ENCODE measurements at regions not wholly inside any gene's neighbourhood (a gene's known extent, or its start where the extent isn't known, plus 50 kb on each side); places are given as distances from the start of the nearest gene placed in this dataset.
A peak's percentile ranks its signal among the peaks of the same experiment; 100 is the strongest.
"Not testable (repeated sequence)": the region's sequence is repeated elsewhere in the genome, so short reads cannot be mapped to it uniquely, and the experiment has no call there.

DNA sequence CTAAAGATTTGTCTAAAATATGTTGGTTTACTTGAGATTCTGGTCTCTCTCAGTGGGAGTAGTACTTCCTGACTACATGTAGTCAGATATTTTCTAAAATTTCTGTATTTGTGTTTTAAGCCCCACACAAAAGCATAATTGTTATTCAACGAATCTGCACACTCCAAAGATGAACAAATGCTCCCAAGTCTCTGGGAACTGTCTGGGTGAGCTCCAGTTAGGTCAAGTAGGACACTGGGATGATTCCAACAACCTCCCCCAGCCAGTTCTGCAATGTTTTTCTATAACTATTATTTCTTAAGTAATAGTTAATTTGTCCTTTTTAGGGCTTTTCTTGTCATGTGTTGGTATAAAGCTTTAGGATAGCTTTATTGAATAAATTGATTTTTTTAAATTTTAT is 174.6 kb downstream of the FAM174A start:
- Histone ChIP-seq H3K27me3 (ENCODE audit: insufficient read depth, low read length) (no peaks in the 10 kb centered on the region), H3K4me3 (ENCODE audit: low read length) (no peak overlapping the region), H2AFZ (ENCODE audit: low read depth, low read length) (no peak overlapping the region), H3K36me3 (ENCODE audit: insufficient read depth, low read length) (no peaks in the 10 kb centered on the region), H3K4me1 (ENCODE audit: insufficient read depth, low read length) (no peaks in the 10 kb centered on the region), H3K9me3 (ENCODE audit: low read length) (no peaks in the 10 kb centered on the region)

DNA sequence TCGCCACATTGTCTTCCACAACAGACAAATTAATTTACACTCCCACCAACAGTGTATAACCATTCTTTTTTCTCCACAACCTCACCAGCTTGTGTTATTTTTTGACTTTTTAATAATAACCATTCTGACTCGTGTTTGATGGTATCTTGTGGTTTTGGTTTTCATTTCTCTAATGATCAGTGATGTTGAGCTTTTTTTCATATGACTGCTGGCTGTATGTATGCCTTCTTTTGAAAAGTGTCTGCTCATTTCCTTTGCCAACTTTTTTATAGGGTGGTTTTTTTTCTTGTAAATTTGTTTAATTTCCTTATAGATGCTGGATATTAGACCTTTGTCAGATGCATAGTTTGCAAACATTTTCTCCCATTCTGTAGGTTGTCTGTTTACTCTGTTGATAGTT is 179.6 kb downstream of the FAM174A start:
- H3K27me3 ChIP-seq (ENCODE audit: insufficient read depth, low read length); H3K9me3 ChIP-seq (ENCODE audit: low read length); H3K36me3 ChIP-seq (ENCODE audit: insufficient read depth, low read length); H3K4me3 ChIP-seq (ENCODE audit: low read length); H2AFZ ChIP-seq (ENCODE audit: low read depth, low read length); H3K4me1 ChIP-seq (ENCODE audit: insufficient read depth, low read length): not testable (repeated sequence)

DNA sequence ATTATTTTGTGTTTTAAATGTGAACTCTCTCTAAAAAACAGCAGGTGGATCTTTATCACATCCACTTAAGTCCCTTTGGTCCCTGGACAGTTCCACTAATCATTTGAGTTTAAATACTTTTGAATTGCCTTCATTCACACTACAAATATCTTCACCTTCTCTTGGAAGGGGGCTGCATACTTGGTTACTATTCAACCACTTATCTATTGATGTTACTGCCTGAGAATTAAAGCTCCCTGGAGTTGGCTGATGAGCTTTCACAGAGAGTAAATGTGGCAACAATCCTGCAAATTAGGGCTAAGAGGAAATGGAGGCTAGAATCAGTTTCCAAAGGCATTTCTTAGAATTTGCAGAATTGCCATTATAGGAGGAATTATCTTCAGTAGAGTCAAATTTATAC is 180.4 kb downstream of the ST8SIA4 start:
- Histone ChIP-seq H3K4me3 (ENCODE audit: low read length) (no peak overlapping the region), H3K36me3 (ENCODE audit: insufficient read depth, low read length) (no peaks in the 10 kb centered on the region), H3K4me1 (ENCODE audit: insufficient read depth, low read length) (peaks cover 15% of the 10 kb centered on the region)

DNA sequence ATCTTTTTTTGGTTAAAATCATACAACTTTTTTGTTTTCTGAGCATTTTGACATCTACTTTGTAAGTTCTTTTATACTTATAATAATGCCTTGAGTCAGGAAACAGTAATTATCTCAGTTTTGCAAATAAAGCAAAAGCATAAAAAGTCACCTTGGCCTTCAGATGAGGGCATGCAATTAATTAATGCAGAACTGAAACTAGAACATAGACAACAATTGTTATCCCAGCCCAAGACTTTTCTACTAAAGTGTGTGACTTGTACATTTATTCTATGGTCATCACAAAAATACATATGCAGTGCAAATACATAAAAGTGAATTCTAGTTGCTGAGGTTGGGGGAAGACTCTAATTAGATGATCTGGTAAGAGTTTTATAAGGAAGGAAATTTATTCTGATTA is 179.9 kb downstream of the ST8SIA4 start:
- no peaks in the 10 kb centered on the region for H3K36me3 ChIP-seq (ENCODE audit: insufficient read depth, low read length)
- no peak overlapping the region for H2AFZ ChIP-seq (ENCODE audit: low read depth, low read length)
- H3K4me1 ChIP-seq (ENCODE audit: insufficient read depth, low read length) = peaks cover 15% of the 10 kb centered on the region
- no peaks in the 10 kb centered on the region for H3K9me3 ChIP-seq (ENCODE audit: low read length)
- H3K4me3 ChIP-seq (ENCODE audit: low read length) = no peak overlapping the region
- H3K27me3 ChIP-seq (ENCODE audit: insufficient read depth, low read length) = no peaks in the 10 kb centered on the region

More for the DNA sequence above, 180.4 kb downstream of the ST8SIA4 start:
- no peaks in the 10 kb centered on the region for H3K9me3 ChIP-seq (ENCODE audit: low read length)
- H3K27me3 ChIP-seq (ENCODE audit: insufficient read depth, low read length) = no peaks in the 10 kb centered on the region
- H2AFZ ChIP-seq (ENCODE audit: low read depth, low read length) = no peak overlapping the region

DNA sequence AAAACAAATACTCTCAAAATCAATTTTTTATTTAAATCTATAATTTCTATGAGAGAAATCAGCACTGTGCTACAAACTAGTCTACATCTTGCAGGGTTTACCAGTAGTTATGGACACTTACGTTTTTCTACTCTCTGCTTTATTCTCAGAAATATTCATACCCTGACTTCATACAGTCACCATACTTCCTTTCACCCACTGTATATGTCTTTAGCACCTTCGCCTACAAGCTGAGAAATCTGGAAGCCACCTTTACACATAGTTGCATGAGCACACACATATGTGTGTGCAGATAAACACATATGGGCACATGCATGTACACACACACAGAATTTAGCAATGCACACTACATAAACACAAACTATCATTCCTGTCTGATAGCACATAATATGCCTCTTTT is 177.0 kb downstream of the ST8SIA4 start:
- no peak overlapping the region for H2AFZ ChIP-seq (ENCODE audit: low read depth, low read length)

DNA sequence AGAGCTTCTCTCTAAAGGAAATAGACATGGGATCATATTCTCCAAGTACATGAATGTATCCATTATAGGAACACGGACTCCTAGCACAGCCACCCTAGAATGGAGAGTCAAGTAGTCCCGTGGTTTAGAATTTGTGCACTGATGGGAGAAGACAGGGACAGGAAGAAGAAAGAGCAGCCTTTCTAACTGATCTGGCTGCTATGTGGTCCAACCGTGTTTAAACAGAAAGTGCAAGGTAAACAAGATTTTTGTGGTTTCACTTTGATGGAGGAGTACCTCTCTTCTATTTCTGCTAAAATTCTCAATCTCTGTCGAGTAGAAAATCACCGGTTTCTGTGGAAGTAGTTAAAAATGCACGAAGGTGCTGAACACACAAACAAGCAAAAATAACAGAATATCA is 171.3 kb downstream of the ST8SIA4 start:
- H2AFZ ChIP-seq (ENCODE audit: low read depth, low read length) = no peak overlapping the region
- no peaks in the 10 kb centered on the region for H3K4me1 ChIP-seq (ENCODE audit: insufficient read depth, low read length)
- no peak overlapping the region for H3K4me3 ChIP-seq (ENCODE audit: low read length)
- no peaks in the 10 kb centered on the region for H3K27me3 ChIP-seq (ENCODE audit: insufficient read depth, low read length)
- H3K9me3 ChIP-seq (ENCODE audit: low read length) = no peaks in the 10 kb centered on the region
- no peaks in the 10 kb centered on the region for H3K36me3 ChIP-seq (ENCODE audit: insufficient read depth, low read length)

More for the DNA sequence above, 177.0 kb downstream of the ST8SIA4 start:
- no peaks in the 10 kb centered on the region for H3K9me3 ChIP-seq (ENCODE audit: low read length)
- H3K36me3 ChIP-seq (ENCODE audit: insufficient read depth, low read length) = no peaks in the 10 kb centered on the region
- H3K27me3 ChIP-seq (ENCODE audit: insufficient read depth, low read length) = no peaks in the 10 kb centered on the region
- H3K4me3 ChIP-seq (ENCODE audit: low read length) = no peak overlapping the region
- H3K4me1 ChIP-seq (ENCODE audit: insufficient read depth, low read length) = peaks cover 15% of the 10 kb centered on the region

DNA sequence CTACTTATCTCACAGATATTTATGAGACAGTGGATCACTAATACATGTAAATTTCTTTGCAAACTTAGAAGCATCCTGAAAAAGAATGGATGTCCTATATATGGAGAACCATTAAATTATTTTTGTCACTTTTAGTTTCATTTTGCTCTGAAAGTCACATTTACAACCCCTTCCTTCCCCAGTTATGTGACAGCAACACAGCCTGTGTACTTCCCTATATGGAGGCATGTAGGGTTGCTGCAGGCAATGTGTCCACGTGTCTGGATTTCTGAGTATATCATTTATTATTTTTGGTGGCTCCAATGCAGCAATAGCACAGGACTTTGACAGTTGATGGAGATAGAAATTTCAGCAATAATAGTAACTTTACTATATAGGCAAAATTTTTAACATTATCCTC is 156.4 kb downstream of the ST8SIA4 start:
- no peaks in the 10 kb centered on the region for H3K9me3 ChIP-seq (ENCODE audit: low read length)
- no peaks in the 10 kb centered on the region for H3K27me3 ChIP-seq (ENCODE audit: insufficient read depth, low read length)
- H3K36me3 ChIP-seq (ENCODE audit: insufficient read depth, low read length) = no peaks in the 10 kb centered on the region
- peaks cover 18% of the 10 kb centered on the region for H3K4me1 ChIP-seq (ENCODE audit: insufficient read depth, low read length)
- no peak overlapping the region for H3K4me3 ChIP-seq (ENCODE audit: low read length)
- H2AFZ ChIP-seq (ENCODE audit: low read depth, low read length) = no peak overlapping the region

DNA sequence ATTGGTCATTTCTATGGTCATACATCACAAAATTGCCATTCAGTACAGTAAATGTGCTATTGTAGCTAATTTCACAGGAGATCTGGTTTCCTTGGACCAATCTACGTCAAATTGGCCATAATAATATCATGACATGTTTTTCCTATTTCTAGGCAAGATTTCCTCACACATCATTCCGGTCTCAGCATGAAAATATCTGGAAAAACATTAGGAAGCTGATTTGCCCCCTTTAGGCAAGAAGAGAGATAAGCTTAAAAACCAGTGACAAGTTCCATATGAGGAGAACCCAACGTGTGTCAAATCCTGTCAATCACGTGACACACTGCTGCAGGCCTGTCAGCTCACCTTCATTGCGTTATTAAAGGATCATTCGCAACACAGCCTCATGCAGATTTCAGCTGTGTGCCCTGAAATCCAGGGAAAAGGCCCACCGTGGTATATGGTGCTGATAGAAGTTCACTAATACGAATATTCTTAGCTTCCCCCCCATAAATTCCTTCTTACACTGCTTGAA is 153.3 kb downstream of the ST8SIA4 start:
- H3K4me1 ChIP-seq (ENCODE audit: insufficient read depth, low read length) = peaks cover 18% of the 10 kb centered on the region
- H3K36me3 ChIP-seq (ENCODE audit: insufficient read depth, low read length) = no peaks in the 10 kb centered on the region
- H3K4me3 ChIP-seq (ENCODE audit: low read length) = no peak overlapping the region
- H3K27me3 ChIP-seq (ENCODE audit: insufficient read depth, low read length) = no peaks in the 10 kb centered on the region
- H2AFZ ChIP-seq (ENCODE audit: low read depth, low read length) = peak overlapping the region; percentile 66
- no peaks in the 10 kb centered on the region for H3K9me3 ChIP-seq (ENCODE audit: low read length)

DNA sequence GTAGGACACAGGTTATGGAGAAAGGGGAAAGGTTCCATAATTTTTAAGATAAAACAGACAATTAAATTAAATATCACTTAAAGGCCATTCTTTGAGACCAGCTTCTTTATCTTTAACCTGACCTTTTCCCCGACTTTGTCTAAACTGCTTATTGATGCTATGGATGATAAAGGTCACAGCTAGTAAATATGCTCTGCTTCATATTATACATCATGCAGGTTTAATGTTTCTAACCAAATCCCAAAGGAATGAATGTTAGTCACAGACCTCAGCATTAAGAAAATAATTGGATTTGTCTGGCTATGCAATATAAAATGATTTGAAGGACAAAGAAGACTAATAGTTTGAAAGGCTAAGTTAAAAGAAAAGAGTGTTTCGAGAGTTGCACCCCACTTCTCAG is 147.6 kb downstream of the ST8SIA4 start:
- Histone ChIP-seq H3K4me1 (ENCODE audit: insufficient read depth, low read length) (peaks cover 14% of the 10 kb centered on the region), H3K27me3 (ENCODE audit: insufficient read depth, low read length) (no peaks in the 10 kb centered on the region), H3K4me3 (ENCODE audit: low read length) (no peak overlapping the region), H3K9me3 (ENCODE audit: low read length) (no peaks in the 10 kb centered on the region), H3K36me3 (ENCODE audit: insufficient read depth, low read length) (no peaks in the 10 kb centered on the region), H2AFZ (ENCODE audit: low read depth, low read length) (no peak overlapping the region)
